Heart right ventricle (tissue), 16 donors: ENCODE measurements at regions not wholly inside any gene's neighbourhood (a gene's known extent, or its start where the extent isn't known, plus 50 kb on each side); places are given as distances from the start of the nearest gene placed in this dataset.
A peak's percentile ranks its signal among the peaks of the same experiment; 100 is the strongest.

Experiments used
- ATAC-seq, 8 donors: fragments of 200-7000 bp; cut with Tn5 transposase; one replicate each; pipeline ENCODE4 v1.9.1; 2020; ENCODE audit warnings: mild to moderate bottlenecking in 8 of 8, moderate library complexity in 8 of 8, moderate number of reproducible peaks in 1 of 8
- DNase-seq, 2 donors: peaks; one replicate each; pipeline ENCODE4 v3.0.0-alpha.2; 2020
- H3K27ac ChIP-seq, 10 donors: fragments of 200-600 bp; sonication (generic) in 2 of 10; one replicate each; pipeline versions ENCODE4 v1.5.0 to v1.8.0; 2020 to 2022; ENCODE audit warnings: mild to moderate bottlenecking in 3 of 10
- H3K27me3 ChIP-seq, 7 donors: fragments of 200-600 bp; one replicate each; pipeline ENCODE4 v1.8.0; 2021 to 2022; ENCODE audit warnings: mild to moderate bottlenecking in 2 of 7
- H3K36me3 ChIP-seq, 9 donors: fragments of 200-600 bp; sonication (generic) in 1 of 9; one replicate each; pipeline versions ENCODE4 v1.5.0 to v1.8.0; 2020 to 2022; ENCODE audit warnings: mild to moderate bottlenecking in 2 of 9
- H3K4me1 ChIP-seq, 9 donors: fragments of 200-600 bp; sonication (generic) in 1 of 9; one replicate each; pipeline versions ENCODE4 v1.5.0 to v1.8.0; 2020 to 2022; ENCODE audit warnings: mild to moderate bottlenecking in 4 of 9
- H3K4me3 ChIP-seq, 10 donors: fragments of 200-600 bp; sonication (generic) in 2 of 10; one replicate each; pipeline versions ENCODE4 v1.5.0 to v1.8.0; 2020 to 2022; ENCODE audit warnings: mild to moderate bottlenecking in 7 of 10, moderate library complexity in 2 of 10
- H3K9me3 ChIP-seq, 11 donors: fragments of 200-600 bp in 10 of 11; sonication (generic) in 2 of 11; one replicate each; pipeline versions ENCODE4 v1.5.0 to v1.8.0; 2013 to 2022; ENCODE audit warnings: mild to moderate bottlenecking in 2 of 11, control low read depth in 1 of 11, moderate library complexity in 1 of 11
- CTCF ChIP-seq, 9 donors: fragments of 200-600 bp; sonication (generic) in 2 of 9; IDR thresholded peaks; one replicate each; pipeline versions ENCODE4 v1.5.0 to v1.8.0; 2021 to 2022; ENCODE audit warnings: antibody characterized with exemption in 9 of 9, mild to moderate bottlenecking in 5 of 9, moderate library complexity in 1 of 9
- WGBS, 2 donors: extraction: QIAGEN DNeasy Blood & Tissue Kit; methylation state at CpG; one replicate each; pipeline ENCODE4 v1.1.7; 2013; ENCODE audit warnings: inconsistent platforms in 1 of 2; 5-methylcytosine and 5-hydroxymethylcytosine counted together
- intact Hi-C, 10 donors: fragments of 100-400 bp; cut with DNase I; formaldehyde crosslinking; loops; one replicate each; pipeline versions ENCODE4 v1.11.1 to v1.14.2; 2022
- donor health status: Arrhythmogenic right ventricular cardiomyopathy.
- donor health status: ischemic (EF 13 %, LVEDD 7.1; RV severe dilation, severe dysfunction).
- donor health status: healthy with polysubstance abuse.
- donor health status: DM: no; HTN: yes; CAD: no.
- donor health status: DM: no; HTN: no; CAD: no.
- donor health status: ischemic (EF 25% LVEDD 6.9; RV normal size, moderate dysfunction).
- donor health status: ischemic (EF 25% LVEDD 5.7; RV mildly dilated, moderate dysfunction).
- donor health status: healthy.
- donor health status: DM: yes; HTN: yes; CAD: no.
- donor health status: Ischemic cardiomyopathy.
- donor health status: ischemic (EF 35%, LVEDD 5.7; RV mildly dilated, moderate dysfunction).
- donor health status: nonischemic (EF 11% LVEDD 7.7; RV severe dilation, severe dysfunction).
- donor health status: DM: yes; HTN: yes; CAD: no.
- donor health status: PGD.
- donor health status: ischemic (EF 29% LVEDD 5.4; RV normal size, mild dysfunction).
- donor health status: nonischemic (EF 23%, LVEDD 6.1; RV moderate dilation, normal function).

DNA sequence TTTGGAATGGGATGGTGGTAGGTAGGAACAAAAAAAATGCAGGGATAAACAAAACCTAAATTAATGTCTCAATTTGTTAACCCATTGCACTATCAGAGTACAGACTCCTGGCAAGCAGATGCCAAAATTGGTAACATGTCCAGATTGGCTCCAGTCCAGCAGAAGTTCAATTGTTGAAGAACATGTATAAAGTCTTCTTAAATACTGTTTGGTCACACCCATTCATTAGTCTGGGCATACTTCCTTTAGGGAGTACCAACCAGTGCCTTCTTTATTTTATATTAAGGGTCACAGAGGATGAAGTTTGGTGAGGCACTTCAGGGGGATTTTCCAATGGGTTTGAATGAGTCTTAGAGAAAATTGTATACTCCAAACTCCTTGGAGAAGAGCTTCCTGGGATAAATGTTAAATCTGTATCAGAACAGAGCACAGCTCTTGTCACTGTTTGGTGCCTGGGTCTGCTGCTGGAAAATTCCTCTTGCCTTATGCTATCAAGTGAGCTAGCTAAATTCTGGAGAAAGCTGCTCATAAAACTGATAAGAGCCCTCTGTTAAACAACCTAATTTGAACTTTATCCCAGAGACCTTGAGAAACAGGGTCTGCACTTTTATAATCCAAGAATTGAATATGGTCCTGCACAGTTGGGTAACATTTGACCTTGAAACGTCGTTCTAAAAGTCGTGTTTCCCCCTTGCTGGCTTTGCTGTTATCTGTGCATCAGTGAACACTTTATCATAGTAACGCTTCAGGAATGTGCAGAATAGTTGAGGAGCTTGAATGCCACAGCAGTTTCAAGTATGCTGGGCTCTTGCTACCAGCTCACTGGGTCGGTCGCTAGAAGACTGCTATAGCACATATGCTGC lies 334.1 kb upstream of the CITED2 start:
- DNase-seq, result no peak
- ATAC-seq, result peak in 2 of 8 donors; percentile 47 to 51
- TF ChIP-seq CTCF (IDR thresholded peaks at IDR 0.05), result no peak
- Histone ChIP-seq H3K36me3 (no peaks in the 10 kb centered on the region), H3K27ac (no peak overlapping the region), H3K4me1 (peaks cover 0 to 25% (median 12%) of the 10 kb centered on the region in 9 donors), H3K4me3 (no peak overlapping the region), H3K9me3 (peaks cover 0 to 6% (median 0%) of the 10 kb centered on the region in 11 donors), H3K27me3 (no peaks in the 10 kb centered on the region)
- WGBS, 2 donors, result 16 to 24% methylated on average over 6 of the region's 6 CpGs
- intact Hi-C loops, result no loop called here

- no peak for TF ChIP-seq CTCF (IDR thresholded peaks at IDR 0.05)
- WGBS, 2 donors, result 92 to 93% methylated on average over 3 of the region's 3 CpGs
- no peak for ATAC-seq
These were observed 332.5 kb upstream of the CITED2 start for GRCh38 chr6:139706912-139707311.

DNA sequence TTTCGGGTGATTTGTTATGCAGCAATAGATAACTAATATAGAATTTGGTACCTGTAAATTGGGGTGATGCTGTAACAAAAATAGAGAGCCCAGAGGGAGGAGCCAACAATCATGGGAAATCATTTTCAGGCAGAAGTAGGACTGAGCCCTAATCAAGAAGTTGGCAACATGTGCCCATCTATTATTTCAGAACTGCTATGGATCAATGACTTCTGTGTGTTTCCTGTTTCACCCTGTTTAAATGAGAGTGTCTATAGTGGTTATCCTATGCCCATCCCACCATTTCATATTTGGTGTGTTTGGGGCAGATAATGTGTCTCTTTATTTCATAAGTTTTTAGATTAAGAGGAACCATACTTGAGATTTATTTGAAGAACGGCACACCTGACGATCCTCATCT lies 330.8 kb upstream of the CITED2 start:
- Histone ChIP-seq H3K4me1 (peaks cover 0 to 19% (median 12%) of the 10 kb centered on the region in 9 donors), H3K27ac (no peak overlapping the region), H3K36me3 (no peaks in the 10 kb centered on the region), H3K9me3 (peaks cover 0 to 6% (median 0%) of the 10 kb centered on the region in 11 donors), H3K4me3 (no peak overlapping the region), H3K27me3 (no peaks in the 10 kb centered on the region)
- no peak for ATAC-seq
- TF ChIP-seq CTCF (IDR thresholded peaks at IDR 0.05), result no peak
- intact Hi-C loops, result no loop called here
- WGBS, 2 donors, result 99% methylated on average over 3 of the region's 3 CpGs
- DNase-seq, result no peak

More at GRCh38 chr6:139706912-139707311, 332.5 kb upstream of the CITED2 start:
- Histone ChIP-seq H3K36me3 (no peaks in the 10 kb centered on the region), H3K27me3 (no peaks in the 10 kb centered on the region), H3K9me3 (peaks cover 0 to 6% (median 0%) of the 10 kb centered on the region in 11 donors), H3K27ac (no peak overlapping the region), H3K4me1 (peaks cover 0 to 25% (median 12%) of the 10 kb centered on the region in 9 donors), H3K4me3 (no peak overlapping the region)
- DNase-seq, result no peak
- intact Hi-C loops, result no loop called here

GRCh38 chr6:139703780-139704179 lies 329.3 kb upstream of the CITED2 start:
- no peak for TF ChIP-seq CTCF (IDR thresholded peaks at IDR 0.05)
- H3K27me3 ChIP-seq, result no peaks in the 10 kb centered on the region
- peaks cover 0 to 10% (median 7%) of the 10 kb centered on the region in 9 donors for H3K4me1 ChIP-seq
- H3K36me3 ChIP-seq, result no peaks in the 10 kb centered on the region
- no peak overlapping the region for H3K27ac ChIP-seq
- intact Hi-C loops, result no loop called here
- WGBS, 2 donors, result 94 to 97% methylated on average over 1 of the region's 1 CpG
- DNase-seq (no peak), ATAC-seq (no peak)
- H3K4me3 ChIP-seq, result no peak overlapping the region
- peaks cover 0 to 6% (median 0%) of the 10 kb centered on the region in 11 donors for H3K9me3 ChIP-seq
